ENCODE measurements at regions not wholly inside any gene's neighbourhood (a gene's known extent, or its start where the extent isn't known, plus 50 kb on each side); places are given as distances from the start of the nearest gene placed in this dataset.

- no peak for TF ChIP-seq CTCF (IDR thresholded peaks at IDR 0.05)
- TF ChIP-seq EP300 (IDR thresholded peaks at IDR 0.05): no peak
- TF ChIP-seq POLR2A (IDR thresholded peaks at IDR 0.05): no peak
These were observed 58.7 kb downstream of the XCL2 start for GRCh38 chr1:168485048-168485447.

All from upper lobe of left lung (tissue), 4 donors.